ENCODE measurements at regions not wholly inside any gene's neighbourhood (a gene's known extent, or its start where the extent isn't known, plus 50 kb on each side); places are given as distances from the start of the nearest gene placed in this dataset.

DNA sequence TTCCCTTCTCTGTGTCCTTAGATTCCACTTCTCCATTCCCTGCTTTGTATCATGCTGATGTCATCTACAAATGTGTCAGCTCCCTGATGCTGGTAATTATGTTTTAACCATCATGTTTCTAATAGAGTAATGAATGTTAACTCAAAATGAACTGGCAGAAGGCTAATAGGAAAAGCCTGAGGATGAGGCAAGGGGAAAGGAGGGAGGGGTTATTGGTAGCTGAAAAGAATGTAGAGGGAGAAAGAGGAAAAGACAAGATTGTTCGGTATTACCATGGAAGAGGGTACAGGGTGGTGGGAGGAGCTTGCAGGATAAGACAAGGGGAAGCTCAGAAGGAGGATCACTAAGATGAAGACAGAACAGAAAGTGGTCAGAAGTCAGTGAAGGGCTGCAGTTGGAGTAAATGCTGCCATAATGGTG, 150.9 kb downstream of the ZC3H11B start:
- TF ChIP-seq, protein P1, sequence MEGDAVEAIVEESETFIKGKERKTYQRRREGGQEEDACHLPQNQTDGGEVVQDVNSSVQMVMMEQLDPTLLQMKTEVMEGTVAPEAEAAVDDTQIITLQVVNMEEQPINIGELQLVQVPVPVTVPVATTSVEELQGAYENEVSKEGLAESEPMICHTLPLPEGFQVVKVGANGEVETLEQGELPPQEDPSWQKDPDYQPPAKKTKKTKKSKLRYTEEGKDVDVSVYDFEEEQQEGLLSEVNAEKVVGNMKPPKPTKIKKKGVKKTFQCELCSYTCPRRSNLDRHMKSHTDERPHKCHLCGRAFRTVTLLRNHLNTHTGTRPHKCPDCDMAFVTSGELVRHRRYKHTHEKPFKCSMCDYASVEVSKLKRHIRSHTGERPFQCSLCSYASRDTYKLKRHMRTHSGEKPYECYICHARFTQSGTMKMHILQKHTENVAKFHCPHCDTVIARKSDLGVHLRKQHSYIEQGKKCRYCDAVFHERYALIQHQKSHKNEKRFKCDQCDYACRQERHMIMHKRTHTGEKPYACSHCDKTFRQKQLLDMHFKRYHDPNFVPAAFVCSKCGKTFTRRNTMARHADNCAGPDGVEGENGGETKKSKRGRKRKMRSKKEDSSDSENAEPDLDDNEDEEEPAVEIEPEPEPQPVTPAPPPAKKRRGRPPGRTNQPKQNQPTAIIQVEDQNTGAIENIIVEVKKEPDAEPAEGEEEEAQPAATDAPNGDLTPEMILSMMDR (IDR thresholded peaks at IDR 0.05; ENCODE audit: insufficient read depth, low read length, poor library complexity, severe bottlenecking) = no peak
- no peak for TF ChIP-seq EZH2phosphoT487 (conservative IDR thresholded peaks at IDR 0.05; ENCODE audit: low read length)
